Psoas muscle (tissue), 7 donors: ENCODE measurements at regions not wholly inside any gene's neighbourhood (a gene's known extent, or its start where the extent isn't known, plus 50 kb on each side); places are given as distances from the start of the nearest gene placed in this dataset.

Experiments used
- ATAC-seq, 4 donors: fragments of 200-7000 bp; cut with Tn5 transposase; one replicate each; pipeline ENCODE4 v1.9.1; 2020; ENCODE audit warnings: moderate library complexity in 3 of 4, mild to moderate bottlenecking in 2 of 4
- DNase-seq, 2 donors: peaks; one replicate each; pipeline ENCODE4 v3.0.0-alpha.2; 2020
- H3K27ac ChIP-seq: fragments of 200-600 bp; one replicate; pipeline ENCODE4 v1.8.0; 2022
- H3K27me3 ChIP-seq, 3 donors: fragments of 200-600 bp in 1 of 3; one replicate each; pipeline versions ENCODE4 v1.6.1 to v1.8.0; 2013 to 2022; ENCODE audit warnings: low read length in 2 of 3, mild to moderate bottlenecking in 2 of 3, moderate library complexity in 1 of 3; ENCODE audit not compliant: insufficient read depth in 3 of 3
- H3K36me3 ChIP-seq, 2 donors: fragments of 200-600 bp in 1 of 2; one replicate each; pipeline versions ENCODE4 v1.6.1 to v1.8.0; 2013 to 2022; ENCODE audit warnings: low read depth in 1 of 2, mild to moderate bottlenecking in 1 of 2, moderate library complexity in 1 of 2; ENCODE audit not compliant: insufficient read depth in 1 of 2
- H3K4me1 ChIP-seq: fragments of 200-600 bp; one replicate; pipeline ENCODE4 v1.8.0; 2022
- H3K4me3 ChIP-seq: fragments of 200-600 bp; one replicate; pipeline ENCODE4 v1.8.0; 2022; ENCODE audit warnings: mild to moderate bottlenecking
- H3K9me3 ChIP-seq: fragments of 200-600 bp; one replicate; pipeline ENCODE4 v1.8.0; 2022
- CTCF ChIP-seq: fragments of 200-600 bp; IDR thresholded peaks from one replicate; pipeline ENCODE4 v1.8.0; 2022; ENCODE audit warnings: antibody characterized with exemption
- WGBS, 3 donors: extraction: QIAGEN DNeasy Blood & Tissue Kit; methylation state at CpG; one replicate each; pipeline versions ENCODE4 v1.1.6 to v1.1.7; 2013; 5-methylcytosine and 5-hydroxymethylcytosine counted together
- intact Hi-C, 2 donors: fragments of 100-400 bp; cut with DNase I; formaldehyde crosslinking; loops; one replicate each; pipeline versions ENCODE4 v1.11.0 to v1.14.2; 2022
- donor health status: healthy with polysubstance abuse.
- donor health status: DM: no; HTN: no; CAD: no; lungs with moderate emphysema.
- donor health status: Bipolar disorder and iron deficiency.
- donor health status: healthy.
- donor health status: DM: yes; HTN: yes; CAD: no.
- donor health status: DM: no; HTN: no; CAD: no.
- donor health status: DM: yes; HTN: yes; CAD: no.

GRCh38 chr12:69073035-69073434, 140.1 kb upstream of the CPM start:
- H3K27me3 ChIP-seq, result no peaks in the 10 kb centered on the region
- intact Hi-C loops, result loop anchor here in 1 of 2 donors (10.0 kb wide), 1 partner anchor 208 kb away; no protein-coding TSS in a partner anchor
- H3K4me3 ChIP-seq, result no peak overlapping the region
- TF ChIP-seq CTCF, result no peak
- no peak for DNase-seq
- no peaks in the 10 kb centered on the region for H3K36me3 ChIP-seq
- no peaks in the 10 kb centered on the region for H3K4me1 ChIP-seq
- H3K9me3 ChIP-seq, result no peaks in the 10 kb centered on the region
- ATAC-seq, result no peak
- no peak overlapping the region for H3K27ac ChIP-seq

- no peaks in the 10 kb centered on the region for H3K36me3 ChIP-seq
- DNase-seq (no peak), ATAC-seq (no peak)
- H3K4me3 ChIP-seq, result no peak overlapping the region
- no peaks in the 10 kb centered on the region for H3K27me3 ChIP-seq
- TF ChIP-seq CTCF, result no peak
- no peaks in the 10 kb centered on the region for H3K9me3 ChIP-seq
- intact Hi-C loops, result loop anchor here in 1 of 2 donors (10.0 kb wide), 1 partner anchor 210 kb away; no protein-coding TSS in a partner anchor
- WGBS, 3 donors, result 70 to 77% (median 76%) methylated on average over 5 of the region's 5 CpGs
- H3K27ac ChIP-seq, result no peak overlapping the region
- H3K4me1 ChIP-seq, result no peaks in the 10 kb centered on the region
Observed at GRCh38 chr12:69074556-69075349, 141.8 kb upstream of the CPM start.

- no peaks in the 10 kb centered on the region for H3K27me3 ChIP-seq
- peaks cover 7% of the 10 kb centered on the region for H3K9me3 ChIP-seq
- no peaks in the 10 kb centered on the region for H3K36me3 ChIP-seq
- TF ChIP-seq CTCF, result no peak
- intact Hi-C loops, result no loop called here
- H3K4me3 ChIP-seq, result no peak overlapping the region
- no peak for DNase-seq
- 68 to 76% (median 73%) methylated on average over 5 of the region's 5 CpGs for WGBS, 3 donors
- no peaks in the 10 kb centered on the region for H3K4me1 ChIP-seq
- no peak for ATAC-seq
- no peak overlapping the region for H3K27ac ChIP-seq
Observed at GRCh38 chr12:69083689-69084088, 150.7 kb upstream of the CPM start.

GRCh38 chr12:69084816-69085378, 151.9 kb upstream of the CPM start:
- H3K27me3 ChIP-seq, result no peaks in the 10 kb centered on the region
- no peak overlapping the region for H3K27ac ChIP-seq
- peaks cover 7% of the 10 kb centered on the region for H3K9me3 ChIP-seq
- H3K4me3 ChIP-seq, result no peak overlapping the region
- no peak for DNase-seq
- intact Hi-C loops, result no loop called here
- no peak for TF ChIP-seq CTCF
- no peak for ATAC-seq
- H3K36me3 ChIP-seq, result no peaks in the 10 kb centered on the region
- H3K4me1 ChIP-seq, result no peaks in the 10 kb centered on the region

- WGBS, 3 donors, result 75 to 81% (median 79%) methylated on average over 2 of the region's 2 CpGs
- no peak overlapping the region for H3K27ac ChIP-seq
- DNase-seq (no peak), ATAC-seq (no peak)
- intact Hi-C loops, result no loop called here
- no peak for TF ChIP-seq CTCF
- no peaks in the 10 kb centered on the region for H3K27me3 ChIP-seq
- no peaks in the 10 kb centered on the region for H3K36me3 ChIP-seq
- no peaks in the 10 kb centered on the region for H3K4me1 ChIP-seq
- H3K9me3 ChIP-seq, result peaks cover 4% of the 10 kb centered on the region
- no peak overlapping the region for H3K4me3 ChIP-seq
Observed at GRCh38 chr12:69085852-69086251, 152.9 kb upstream of the CPM start.
